Amygdala (tissue), 56 donors: ENCODE measurements at regions not wholly inside any gene's neighbourhood (a gene's known extent, or its start where the extent isn't known, plus 50 kb on each side); places are given as distances from the start of the nearest gene placed in this dataset.
A peak's percentile ranks its signal among the peaks of the same experiment; 100 is the strongest.

ENCODE experiments used
- DNase-seq, 56 donors: peaks; one replicate each; lab custom pipeline; 2025; lab: John Stamatoyannopoulos, UW

GRCh38 chr11:28728666-28729065, 620.5 kb downstream of the METTL15 start:
- no peak for DNase-seq

GRCh38 chr11:28727254-28727653, 619.1 kb downstream of the METTL15 start:
- no peak for DNase-seq

GRCh38 chr11:28726432-28726831, 618.2 kb downstream of the METTL15 start:
- no peak for DNase-seq

GRCh38 chr11:28715726-28716125, 607.5 kb downstream of the METTL15 start:
- DNase-seq: no peak

GRCh38 chr11:28713850-28714249, 605.7 kb downstream of the METTL15 start:
- no peak for DNase-seq

GRCh38 chr11:28708075-28708474, 599.9 kb downstream of the METTL15 start:
- DNase-seq: no peak

GRCh38 chr11:28704801-28705200, 596.6 kb downstream of the METTL15 start:
- DNase-seq: no peak

GRCh38 chr11:28703371-28703770, 595.2 kb downstream of the METTL15 start:
- DNase-seq: no peak

- no peak for DNase-seq
Measured at GRCh38 chr11:28702871-28703270, 594.7 kb downstream of the METTL15 start.

GRCh38 chr11:28702450-28702790, 594.2 kb downstream of the METTL15 start:
- no peak for DNase-seq

- no peak for DNase-seq
Measured at GRCh38 chr11:28701760-28702449, 593.7 kb downstream of the METTL15 start.

- DNase-seq: no peak
Measured at GRCh38 chr11:28699701-28700100, 591.5 kb downstream of the METTL15 start.

- peak in 37 of 56 donors; percentile 0 to 60 (median 8) for DNase-seq
Measured at GRCh38 chr11:28697920-28698827, 590.0 kb downstream of the METTL15 start.

GRCh38 chr11:28696591-28696990, 588.4 kb downstream of the METTL15 start:
- DNase-seq: no peak

- DNase-seq: no peak
Measured at GRCh38 chr11:28690746-28691145, 582.6 kb downstream of the METTL15 start.

- DNase-seq: no peak
Measured at GRCh38 chr11:28684011-28684586, 575.9 kb downstream of the METTL15 start.

- DNase-seq: no peak
Measured at GRCh38 chr11:28679795-28680468, 571.7 kb downstream of the METTL15 start.

- no peak for DNase-seq
Measured at GRCh38 chr11:28677721-28678120, 569.5 kb downstream of the METTL15 start.

GRCh38 chr11:28675183-28675582, 567.0 kb downstream of the METTL15 start:
- DNase-seq: no peak

- DNase-seq: peak in 2 of 56 donors; percentile 0 to 1
Measured at GRCh38 chr11:28674433-28675103, 566.4 kb downstream of the METTL15 start.
